ENCODE measurements at regions not wholly inside any gene's neighbourhood (a gene's known extent, or its start where the extent isn't known, plus 50 kb on each side); places are given as distances from the start of the nearest gene placed in this dataset.

DNA sequence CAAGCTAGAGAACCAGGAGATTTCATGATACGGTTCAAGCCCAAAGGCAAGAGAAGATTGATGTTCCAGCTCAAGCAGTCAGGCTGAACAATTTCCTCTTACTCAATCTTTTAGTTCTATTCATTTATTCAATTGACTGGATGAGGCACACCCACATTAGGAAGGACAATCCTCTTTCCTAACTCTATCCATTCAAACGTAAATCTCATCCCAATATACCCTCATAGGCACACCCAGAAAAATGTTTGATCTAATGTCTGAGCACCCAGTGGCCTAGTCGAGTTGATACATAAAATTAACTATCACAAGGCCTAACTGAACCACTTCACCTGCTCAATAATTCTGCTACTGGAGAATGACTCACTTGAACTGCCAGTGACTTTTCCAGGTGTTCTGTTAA, 180.7 kb downstream of the RAD51AP2 start:
- TF ChIP-seq, protein P1, sequence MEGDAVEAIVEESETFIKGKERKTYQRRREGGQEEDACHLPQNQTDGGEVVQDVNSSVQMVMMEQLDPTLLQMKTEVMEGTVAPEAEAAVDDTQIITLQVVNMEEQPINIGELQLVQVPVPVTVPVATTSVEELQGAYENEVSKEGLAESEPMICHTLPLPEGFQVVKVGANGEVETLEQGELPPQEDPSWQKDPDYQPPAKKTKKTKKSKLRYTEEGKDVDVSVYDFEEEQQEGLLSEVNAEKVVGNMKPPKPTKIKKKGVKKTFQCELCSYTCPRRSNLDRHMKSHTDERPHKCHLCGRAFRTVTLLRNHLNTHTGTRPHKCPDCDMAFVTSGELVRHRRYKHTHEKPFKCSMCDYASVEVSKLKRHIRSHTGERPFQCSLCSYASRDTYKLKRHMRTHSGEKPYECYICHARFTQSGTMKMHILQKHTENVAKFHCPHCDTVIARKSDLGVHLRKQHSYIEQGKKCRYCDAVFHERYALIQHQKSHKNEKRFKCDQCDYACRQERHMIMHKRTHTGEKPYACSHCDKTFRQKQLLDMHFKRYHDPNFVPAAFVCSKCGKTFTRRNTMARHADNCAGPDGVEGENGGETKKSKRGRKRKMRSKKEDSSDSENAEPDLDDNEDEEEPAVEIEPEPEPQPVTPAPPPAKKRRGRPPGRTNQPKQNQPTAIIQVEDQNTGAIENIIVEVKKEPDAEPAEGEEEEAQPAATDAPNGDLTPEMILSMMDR (IDR thresholded peaks at IDR 0.05; ENCODE audit: low read length): no peak
- TF ChIP-seq EZH2 (optimal IDR thresholded peaks at IDR 0.05; ENCODE audit: low read depth, low read length): no peak
